ENCODE measurements at regions not wholly inside any gene's neighbourhood (a gene's known extent, or its start where the extent isn't known, plus 50 kb on each side); places are given as distances from the start of the nearest gene placed in this dataset.

DNA sequence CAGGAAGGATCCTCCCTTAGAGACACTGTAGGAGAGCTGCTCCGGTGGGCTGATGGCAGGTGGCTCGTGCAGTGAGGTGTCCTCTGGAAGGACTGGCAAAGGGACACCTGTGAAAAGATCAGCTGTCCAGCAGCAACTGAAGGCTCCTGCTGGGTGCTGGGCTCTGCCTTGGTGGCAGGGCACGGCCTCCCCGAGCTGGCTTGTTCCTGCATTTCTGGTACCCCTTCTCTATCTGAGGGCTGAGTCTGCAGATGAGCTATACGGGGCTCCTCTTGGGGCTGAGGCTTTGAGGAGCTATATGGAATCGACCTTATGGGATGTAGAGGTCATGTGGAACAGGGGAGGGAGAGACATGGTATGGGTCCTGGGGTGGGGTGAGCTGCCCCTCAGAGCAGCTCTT is 875.8 kb downstream of the BRD1 start:
- TF ChIP-seq, protein P1, sequence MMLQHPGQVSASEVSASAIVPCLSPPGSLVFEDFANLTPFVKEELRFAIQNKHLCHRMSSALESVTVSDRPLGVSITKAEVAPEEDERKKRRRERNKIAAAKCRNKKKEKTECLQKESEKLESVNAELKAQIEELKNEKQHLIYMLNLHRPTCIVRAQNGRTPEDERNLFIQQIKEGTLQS (IDR thresholded peaks at IDR 0.05), result no peak
- TF ChIP-seq ZNF274 (IDR thresholded peaks at IDR 0.05; ENCODE audit: low read depth, low read length), result no peak
- TF ChIP-seq CBX3 (IDR thresholded peaks at IDR 0.05; ENCODE audit: low read depth), result no peak
- TF ChIP-seq SP1 (IDR thresholded peaks at IDR 0.05; ENCODE audit: low read depth), result no peak
- no peak for TF ChIP-seq POLR2AphosphoS5 (IDR thresholded peaks at IDR 0.05; ENCODE audit: low read depth, low read length)
- TF ChIP-seq EGR1 (IDR thresholded peaks at IDR 0.05; ENCODE audit: low read depth), result no peak
- no peak for TF ChIP-seq FOSL1 (IDR thresholded peaks at IDR 0.05; ENCODE audit: low read depth)
- TF ChIP-seq TCF7L2 (IDR thresholded peaks at IDR 0.05; ENCODE audit: borderline replicate concordance, extremely low read depth, insufficient read depth, insufficient read length), result no peak
- no peak for TF ChIP-seq YY1 (IDR thresholded peaks at IDR 0.05; ENCODE audit: extremely low read depth, insufficient replicate concordance, low read depth, low read length)
- TF ChIP-seq CEBPB (IDR thresholded peaks at IDR 0.05; ENCODE audit: low read depth), result no peak
- no peak for TF ChIP-seq SIN3A (IDR thresholded peaks at IDR 0.05; ENCODE audit: low read depth)
- no peak for TF ChIP-seq JUND (IDR thresholded peaks at IDR 0.05)
- TF ChIP-seq EZH2phosphoT487 (IDR thresholded peaks at IDR 0.05; ENCODE audit: borderline replicate concordance), result no peak
- TF ChIP-seq EZH2 (IDR thresholded peaks at IDR 0.05), result no peak
- no peak for TF ChIP-seq SRF (IDR thresholded peaks at IDR 0.05; ENCODE audit: low read depth)
- TF ChIP-seq RAD21 (IDR thresholded peaks at IDR 0.05; ENCODE audit: low read depth), result no peak
- ChIA-PET POLR2A (no interaction called here), RAD21 (ENCODE audit: low non-redundant PET in 1 of 2, low total read pairs in 2 of 2, uncharacterized antibody in 2 of 2, unreplicated experiment in 2 of 2) (no interaction called here), CTCF (interaction anchor here (1.5 kb wide), 1 partner anchor 8 kb away, joined by 5 read pairs; no protein-coding TSS in a partner anchor)
- Histone ChIP-seq H3K27ac (ENCODE audit: low read depth, low read length) (no peak overlapping the region), H3K9me3 (ENCODE audit: control insufficient read depth in 1 of 2, insufficient read depth in 1 of 2, low read depth in 1 of 2, low read length in 2 of 2) (no peaks in the 10 kb centered on the region), H3K4me1 (ENCODE audit: control insufficient read depth in 1 of 2, insufficient read depth in 2 of 2, low read length in 2 of 2) (no peaks in the 10 kb centered on the region), H3K27me3 (ENCODE audit: insufficient read depth, low read length) (peaks cover 20% of the 10 kb centered on the region; the same call in 1 of the 2 replicates), H3K9me2 (ENCODE audit: insufficient read depth) (no peaks in the 10 kb centered on the region), H2AFZ (ENCODE audit: low read depth, low read length, poor library complexity, severe bottlenecking) (no peak overlapping the region), H4K20me1 (ENCODE audit: insufficient read depth) (no peaks in the 10 kb centered on the region), H3K9ac (ENCODE audit: low read length) (no peak overlapping the region), H3K4me3 (replicated peaks in 1 of 2; ENCODE audit: low read depth in 1 of 2, low read length in 2 of 2) (no peak overlapping the region), H3K79me2 (ENCODE audit: insufficient read depth, low read length) (no peaks in the 10 kb centered on the region), H3K36me3 (ENCODE audit: control insufficient read depth in 1 of 2, insufficient read depth in 2 of 2, low read length in 2 of 2) (no peaks in the 10 kb centered on the region), H3K4me2 (ENCODE audit: low read length) (no peak overlapping the region)
- no TSS peak for BruUV-seq (replicated peaks)
- DNase-seq (ENCODE audit: low read depth, low spot score), result no peak
- ATAC-seq, result no peak
- intact Hi-C loops (cut with micrococcal nuclease), result no loop called here
